ENCODE measurements at regions not wholly inside any gene's neighbourhood (a gene's known extent, or its start where the extent isn't known, plus 50 kb on each side); places are given as distances from the start of the nearest gene placed in this dataset.

DNA sequence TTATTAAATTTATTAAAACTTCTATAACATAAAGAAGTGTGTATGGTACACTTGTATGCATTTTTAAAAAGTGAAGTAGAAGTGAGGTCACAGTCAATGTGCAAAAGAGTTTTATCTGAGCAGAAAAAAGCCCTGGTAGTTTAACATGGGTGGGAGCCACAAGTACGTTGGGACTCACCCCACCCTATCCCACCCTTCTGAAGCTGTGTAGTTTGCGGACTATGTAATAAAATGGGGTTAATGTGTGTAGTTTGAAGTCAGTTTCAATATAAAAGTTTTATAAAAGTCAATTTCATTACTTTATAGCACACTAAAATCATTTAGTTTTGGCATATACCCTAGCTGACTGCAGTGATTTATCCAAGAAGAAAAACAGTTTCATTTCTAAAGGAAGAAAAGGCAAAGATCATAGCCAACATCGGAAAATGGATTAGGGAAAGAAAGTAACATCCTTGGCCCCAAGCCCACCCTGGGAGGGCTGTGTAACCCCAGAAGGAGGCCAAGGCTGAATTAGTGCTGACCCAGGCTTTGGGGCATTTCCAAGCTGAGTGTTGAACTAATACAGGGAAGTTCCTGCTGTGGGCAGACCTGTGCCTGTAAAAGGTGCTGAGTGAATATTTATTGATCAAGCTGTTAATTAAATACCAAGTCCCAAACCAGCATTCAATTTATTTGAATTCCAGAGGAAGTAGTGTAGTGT lies 398.6 kb upstream of the ADAMTSL1 start:
- DNase-seq, result peak; percentile 34

DNA sequence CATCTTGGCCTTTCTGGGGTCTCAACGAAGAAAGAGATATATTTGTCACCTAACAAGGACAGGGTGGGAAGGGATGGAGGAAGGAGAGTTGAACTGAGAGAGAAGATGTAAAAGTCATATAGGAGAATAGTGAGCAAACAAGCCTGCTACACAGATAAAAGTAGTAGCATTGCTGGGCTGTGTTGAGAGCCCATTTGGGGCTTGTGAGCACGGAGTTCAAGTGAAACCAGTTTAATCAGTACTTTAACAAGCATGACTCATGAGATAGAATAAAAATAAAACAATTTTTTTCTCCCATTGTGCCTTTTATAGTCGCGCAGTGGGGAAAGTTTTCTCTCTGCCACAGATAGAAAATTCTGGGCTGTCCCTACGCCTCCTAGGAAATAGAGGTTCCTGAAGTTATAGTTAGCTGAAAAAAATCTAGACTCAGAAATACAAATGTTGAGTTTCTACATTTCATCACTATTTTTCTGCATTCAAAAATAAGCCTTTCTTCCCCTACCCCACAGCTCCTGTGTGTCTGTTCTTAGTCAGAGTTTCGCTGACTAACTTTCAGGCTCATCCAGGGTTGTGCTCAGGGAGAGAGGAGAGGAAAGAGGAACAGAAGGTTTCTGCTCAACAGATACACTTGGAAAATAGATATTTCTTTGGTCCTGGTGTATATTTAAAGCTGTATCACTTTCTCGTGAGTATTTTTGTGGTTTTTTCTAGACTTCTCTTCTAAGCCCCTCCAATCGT lies 395.8 kb upstream of the ADAMTSL1 start:
- no peak for DNase-seq

DNA sequence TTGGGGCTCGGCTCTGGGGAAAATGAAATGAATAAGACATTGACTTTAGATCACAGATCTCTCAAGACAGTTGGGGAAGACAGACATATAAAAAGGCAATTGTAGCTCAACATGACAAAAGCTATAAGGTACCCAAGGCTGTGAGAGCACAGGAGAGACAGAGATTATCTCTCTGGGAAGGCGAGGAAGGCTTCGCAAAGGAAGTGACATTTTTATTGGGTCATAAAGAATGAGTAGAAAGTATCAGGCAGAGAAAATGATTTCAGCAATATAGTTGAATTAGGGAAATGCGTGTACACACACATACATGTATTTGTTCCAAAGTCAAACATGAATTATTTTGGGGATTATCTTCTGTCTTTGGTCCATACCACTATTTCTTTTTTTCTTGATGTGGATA lies 381.8 kb upstream of the ADAMTSL1 start:
- DNase-seq, result no peak

DNA sequence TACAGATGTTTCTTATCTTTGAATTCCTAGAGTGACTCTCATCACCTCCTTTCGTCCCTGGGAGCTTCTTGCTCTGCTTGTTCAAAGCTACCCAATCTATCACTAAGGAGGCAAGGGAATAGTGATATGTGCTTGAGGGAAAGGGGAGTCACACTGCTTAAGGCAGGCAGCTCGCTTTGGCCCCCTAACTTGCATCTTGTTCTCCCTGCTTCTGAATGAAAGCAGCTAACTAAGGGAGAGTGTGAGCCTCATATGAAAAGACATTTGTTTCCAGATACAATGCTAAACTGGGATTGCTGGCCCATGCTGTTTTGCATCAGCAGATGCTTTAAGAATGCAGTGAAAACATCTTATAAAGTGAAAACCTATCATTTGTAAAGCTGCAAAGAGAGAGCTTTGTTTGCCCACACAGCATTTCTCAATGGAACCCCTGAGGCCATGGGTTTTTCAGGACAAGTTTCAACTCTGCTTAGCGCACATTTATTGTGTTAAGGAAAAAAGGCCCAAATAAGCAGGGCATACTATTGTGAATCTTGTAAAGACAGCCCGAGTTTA lies 367.9 kb upstream of the ADAMTSL1 start:
- DNase-seq, result no peak

DNA sequence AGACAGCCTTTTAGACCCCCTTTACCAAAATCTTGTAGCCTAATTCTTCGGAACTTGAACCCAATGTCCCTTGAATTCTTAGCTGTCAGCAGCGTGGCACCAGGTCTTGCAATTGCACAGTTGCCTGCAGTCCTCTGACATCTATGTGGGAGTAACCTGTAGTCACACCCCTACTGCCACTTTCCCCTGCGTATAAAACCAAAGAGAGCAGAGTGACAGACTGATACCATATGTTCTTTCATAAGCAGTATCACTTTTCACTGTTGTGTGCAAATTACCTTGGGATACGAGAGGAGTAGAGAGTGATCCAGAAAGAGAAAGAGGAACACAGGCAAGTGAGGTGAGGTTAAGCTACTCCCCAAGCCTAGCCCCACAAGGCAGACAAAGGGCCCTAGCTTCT lies 364.3 kb upstream of the ADAMTSL1 start:
- DNase-seq, result no peak

DNA sequence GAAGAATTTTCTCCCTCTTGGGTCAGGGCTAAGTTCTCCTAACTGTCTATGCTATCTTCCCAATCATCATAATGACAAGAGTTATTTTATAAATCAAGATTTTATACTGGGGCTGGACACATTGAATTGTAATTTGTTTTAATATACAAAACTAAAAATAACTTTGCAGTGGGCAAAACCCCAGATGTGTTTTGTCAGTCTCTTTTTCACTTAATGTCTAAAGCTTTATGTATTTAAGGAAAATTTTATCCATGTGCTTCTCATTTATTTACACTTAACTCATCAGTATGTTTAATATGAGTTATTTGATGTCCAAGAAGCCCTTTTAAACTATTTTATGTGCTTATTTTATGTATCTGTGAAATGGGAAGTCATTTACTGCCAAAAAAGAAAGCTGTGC lies 362.8 kb upstream of the ADAMTSL1 start:
- DNase-seq, result no peak

DNA sequence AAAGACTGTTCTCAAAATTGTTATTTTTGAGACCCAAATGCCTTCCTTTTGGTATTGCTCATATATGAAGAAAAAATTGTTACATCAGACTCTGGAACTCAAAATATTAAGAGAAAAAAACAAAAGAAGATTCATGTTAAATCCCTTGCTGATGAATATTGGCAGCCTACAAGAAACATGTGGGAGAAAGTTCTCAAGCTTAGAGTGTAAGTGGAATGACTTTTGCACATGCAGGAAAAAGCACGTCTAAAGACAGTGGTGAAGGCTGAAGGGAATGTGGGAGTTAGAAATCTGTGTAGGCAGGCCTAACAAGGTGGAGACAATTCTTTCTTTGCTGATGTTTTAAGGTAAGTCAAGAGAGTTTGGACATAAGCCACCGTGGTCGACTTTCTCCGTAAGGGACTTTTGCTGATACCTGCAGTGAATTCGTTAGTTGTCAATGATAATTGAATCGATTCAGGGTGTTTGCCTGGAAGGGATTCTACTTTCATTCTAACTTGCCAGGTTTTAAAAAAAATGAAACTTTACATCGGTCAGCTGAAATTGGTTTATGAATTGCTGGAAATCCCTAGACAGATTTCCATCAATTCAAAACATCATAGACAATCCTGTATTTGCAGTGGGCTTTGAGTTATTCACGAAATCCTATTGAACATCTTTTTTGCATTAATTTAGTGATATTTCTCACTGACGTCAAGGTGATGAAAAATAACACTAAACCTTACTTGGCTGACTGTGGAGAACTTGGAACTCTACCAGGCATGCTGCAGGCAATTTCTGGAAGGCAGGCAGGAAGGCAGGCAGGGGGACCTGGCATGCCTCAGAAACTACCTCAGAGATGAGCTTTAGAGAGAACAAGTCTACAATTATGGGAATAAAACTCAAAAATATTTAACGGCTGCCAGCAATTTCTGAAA lies 359.1 kb upstream of the ADAMTSL1 start:
- peak; percentile 73 for DNase-seq

DNA sequence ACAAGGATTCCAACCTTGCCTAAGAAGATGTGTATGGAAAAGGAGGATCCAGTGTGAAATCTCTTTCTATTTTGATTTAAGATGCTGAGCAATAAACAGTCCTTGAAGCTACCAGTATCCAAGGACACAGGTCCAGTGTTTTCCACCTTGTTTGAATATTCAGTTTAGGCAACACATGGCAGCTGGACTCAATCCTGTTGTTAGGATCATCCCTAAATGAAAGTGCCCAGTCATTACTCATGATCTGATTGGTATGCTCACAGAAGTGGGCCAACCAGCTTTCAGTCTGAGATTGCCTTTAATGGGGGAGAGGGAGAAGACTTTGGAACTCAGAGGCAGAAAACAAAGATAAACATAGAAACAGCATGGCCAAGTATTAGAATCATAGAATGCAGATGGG lies 355.7 kb upstream of the ADAMTSL1 start:
- no peak for DNase-seq

DNA sequence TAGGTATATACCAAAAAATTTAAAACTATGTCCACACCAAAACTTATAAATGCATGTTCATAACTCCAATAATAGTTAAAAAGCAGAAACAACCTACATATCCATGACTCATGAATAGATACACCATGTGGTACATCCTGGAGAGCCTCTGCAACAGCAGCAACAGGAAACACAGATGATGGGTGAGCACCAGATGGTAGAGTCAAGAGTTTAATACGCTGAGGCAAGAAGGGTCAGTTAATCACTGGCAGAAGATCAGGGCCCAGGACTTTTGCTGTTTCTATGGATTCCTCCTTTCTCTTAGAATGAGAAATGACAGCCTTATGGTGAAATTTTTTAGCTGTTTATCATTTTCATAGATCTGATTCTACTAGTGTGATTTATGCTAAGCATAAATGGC lies 351.8 kb upstream of the ADAMTSL1 start:
- DNase-seq, result no peak

DNA sequence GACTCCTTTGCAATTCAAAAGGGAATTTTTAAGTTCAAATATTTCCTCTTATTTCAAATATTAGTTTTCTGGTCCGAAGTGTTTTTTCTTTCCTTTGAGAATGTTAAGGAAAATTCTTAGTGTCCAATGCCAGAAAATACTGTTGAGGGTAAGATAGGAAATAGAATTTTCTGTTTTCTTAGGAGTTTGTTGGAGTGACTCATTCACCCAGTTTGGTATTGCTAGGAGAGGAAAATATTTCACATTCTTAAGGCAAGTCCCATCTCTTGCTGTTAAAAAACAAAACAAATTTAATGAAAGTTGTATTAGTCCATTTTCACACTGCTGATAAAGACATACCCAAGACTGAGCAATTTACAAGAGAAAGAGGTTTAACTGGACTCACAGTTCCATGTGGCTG lies 349.2 kb upstream of the ADAMTSL1 start:
- no peak for DNase-seq

DNA sequence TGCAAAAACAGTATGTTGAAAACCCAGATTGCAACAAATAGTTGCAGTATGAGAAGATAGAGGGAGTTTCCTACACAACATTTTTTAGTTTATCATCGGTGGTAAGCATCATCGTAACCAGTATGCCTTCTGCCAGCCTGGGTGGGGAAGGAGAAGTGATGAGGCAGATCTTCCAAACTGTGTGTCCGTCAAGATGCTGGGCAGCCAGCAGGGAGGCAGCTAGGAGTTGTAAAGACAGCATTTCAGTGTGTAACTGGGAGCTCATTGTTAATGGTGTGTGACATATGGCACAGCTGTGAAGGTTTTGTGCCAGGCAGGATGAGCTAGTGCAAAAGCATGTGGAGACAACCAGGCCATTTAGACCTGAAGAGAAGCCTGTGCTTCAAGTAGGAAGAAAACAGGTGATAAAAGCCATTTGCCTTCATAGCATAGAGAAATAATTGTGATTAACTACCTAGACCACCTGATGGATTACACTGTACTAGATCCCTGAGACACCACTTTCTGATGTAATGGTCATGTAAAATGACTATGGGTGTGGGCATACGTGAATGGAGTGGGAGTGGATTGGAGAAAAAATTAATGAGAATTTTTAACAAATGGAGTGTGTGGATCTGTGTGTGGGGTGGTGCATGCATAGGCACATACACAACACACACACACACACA lies 347.0 kb upstream of the ADAMTSL1 start:
- DNase-seq, result peak; percentile 60

DNA sequence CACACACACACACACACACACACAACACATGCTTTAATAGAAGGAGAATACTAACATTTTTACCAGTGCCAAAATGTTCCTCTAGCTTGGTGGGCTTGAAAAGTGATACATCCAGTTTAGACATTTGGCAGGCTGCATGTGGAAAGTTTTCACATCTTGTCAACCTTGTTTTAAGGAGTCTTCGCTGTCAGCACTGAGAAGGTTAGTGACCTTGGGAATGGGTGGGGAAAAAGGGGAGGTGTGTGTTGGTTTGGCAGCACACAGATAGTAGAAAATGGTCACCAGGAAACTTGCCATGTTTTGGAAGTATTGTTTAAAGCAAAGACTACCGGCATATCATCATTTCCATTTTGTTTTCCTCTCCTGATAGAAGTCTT lies 346.5 kb upstream of the ADAMTSL1 start:
- DNase-seq, result peak; percentile 31

DNA sequence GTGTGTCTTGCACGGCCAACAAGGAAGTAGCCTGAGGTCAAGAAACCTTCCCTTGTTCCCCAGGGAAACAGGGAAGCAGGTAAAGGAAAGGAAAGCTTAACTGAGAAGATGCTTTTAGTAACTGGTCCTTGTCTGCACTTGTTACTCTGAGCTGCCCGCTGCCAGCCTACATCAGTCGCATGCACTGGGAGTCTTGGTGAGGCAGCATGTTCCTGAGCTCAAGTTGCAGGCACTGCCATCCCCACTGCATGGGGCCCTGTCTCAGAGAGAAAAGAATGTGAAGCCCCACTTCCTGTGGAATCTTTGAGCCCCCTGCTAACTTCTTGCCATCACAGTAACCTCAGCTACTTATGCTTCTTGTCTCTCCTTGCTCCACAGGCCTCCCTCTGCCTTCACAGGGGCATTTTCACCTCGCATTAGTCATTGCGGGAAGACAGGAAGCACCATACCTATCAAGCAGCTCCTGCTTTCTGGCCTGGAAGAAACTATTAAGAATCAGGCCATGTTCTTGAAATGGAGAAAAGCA lies 344.1 kb upstream of the ADAMTSL1 start:
- DNase-seq, result no peak

DNA sequence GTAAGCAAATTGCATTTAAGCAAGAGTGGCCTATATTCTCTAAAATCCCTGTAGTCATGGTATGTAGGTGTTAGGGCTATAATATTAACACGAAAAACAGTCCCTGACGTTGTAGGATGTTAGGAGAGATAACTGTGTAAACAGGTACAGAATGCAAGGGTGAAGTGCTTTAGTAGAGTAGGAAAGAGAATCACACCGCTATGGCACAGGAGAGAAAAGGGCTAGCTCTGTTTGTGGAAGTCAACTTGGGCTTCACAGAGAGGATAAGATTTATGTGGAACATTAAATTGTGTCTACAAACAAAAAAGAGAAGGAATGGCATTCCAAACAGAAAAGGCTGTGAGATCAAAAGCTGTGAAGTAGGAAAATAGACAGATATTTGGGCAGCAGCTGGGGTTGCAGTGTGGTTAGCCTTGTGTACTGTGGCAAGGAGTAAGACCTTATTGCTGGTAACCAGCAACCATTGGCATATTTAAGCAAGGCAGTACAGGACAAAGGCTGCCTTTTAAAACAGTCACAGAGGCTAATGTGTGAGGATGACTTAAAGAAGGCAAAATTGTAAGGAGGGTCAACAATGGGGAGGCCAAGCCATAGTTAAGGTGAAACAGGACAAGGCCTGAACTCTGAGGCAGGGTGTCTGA lies 337.5 kb upstream of the ADAMTSL1 start:
- no peak for DNase-seq

DNA sequence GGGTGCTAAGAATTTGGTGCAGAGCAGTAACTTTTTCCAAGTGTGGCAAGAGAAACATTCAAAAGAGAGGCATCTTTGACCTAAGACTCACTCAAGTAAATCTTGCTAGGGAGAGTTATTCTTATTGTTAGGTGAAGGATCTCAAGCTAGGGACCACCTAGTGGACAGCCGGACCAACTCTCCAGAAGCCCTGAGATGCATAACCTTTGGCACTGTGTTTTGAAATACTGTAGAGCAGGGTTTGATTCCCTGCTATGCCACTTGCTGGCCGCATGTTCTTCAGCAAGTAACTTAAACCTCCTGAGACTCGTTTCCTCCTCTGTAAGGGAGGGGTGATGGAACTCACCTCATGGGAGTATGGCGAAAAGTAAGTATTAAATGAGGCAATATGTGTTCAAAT lies 336.1 kb upstream of the ADAMTSL1 start:
- no peak for DNase-seq

DNA sequence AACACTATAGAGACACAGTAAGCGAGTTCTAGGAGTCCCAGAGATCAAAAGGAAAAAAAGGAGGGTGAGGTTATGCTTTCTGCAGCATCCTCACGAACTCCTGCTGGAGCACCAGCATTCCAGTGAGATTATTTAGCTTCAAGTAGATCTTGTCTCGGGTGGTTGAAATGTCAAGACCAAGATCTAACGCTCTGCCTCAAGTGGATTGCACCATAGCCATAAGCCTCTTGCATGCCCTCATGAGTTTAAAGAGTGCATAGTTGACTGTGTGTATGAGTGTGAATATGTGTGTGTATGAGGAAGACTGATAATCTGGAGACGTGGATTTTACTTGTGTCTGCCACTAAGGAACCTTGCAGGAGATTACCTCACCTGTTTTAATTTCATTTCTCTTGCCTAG lies 335.3 kb upstream of the ADAMTSL1 start:
- no peak for DNase-seq

DNA sequence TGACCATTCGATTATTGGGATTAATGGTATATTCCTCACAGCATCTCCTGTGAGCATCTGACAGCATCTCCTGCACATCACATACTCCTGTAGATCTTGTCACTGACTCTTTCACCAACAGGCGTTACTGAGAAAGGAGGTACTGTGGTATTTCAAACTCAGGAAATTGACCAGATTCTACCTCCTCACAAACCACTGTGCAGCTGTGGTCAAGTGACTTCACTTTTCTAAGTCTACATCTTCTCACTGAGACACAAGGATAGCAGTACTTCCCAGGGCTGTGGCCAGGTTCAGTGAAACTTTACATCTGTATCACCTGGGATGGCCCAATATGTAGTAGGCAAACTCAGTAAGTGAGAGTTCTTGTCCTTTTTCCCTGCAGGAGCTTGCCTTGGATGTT lies 332.3 kb upstream of the ADAMTSL1 start:
- no peak for DNase-seq

DNA sequence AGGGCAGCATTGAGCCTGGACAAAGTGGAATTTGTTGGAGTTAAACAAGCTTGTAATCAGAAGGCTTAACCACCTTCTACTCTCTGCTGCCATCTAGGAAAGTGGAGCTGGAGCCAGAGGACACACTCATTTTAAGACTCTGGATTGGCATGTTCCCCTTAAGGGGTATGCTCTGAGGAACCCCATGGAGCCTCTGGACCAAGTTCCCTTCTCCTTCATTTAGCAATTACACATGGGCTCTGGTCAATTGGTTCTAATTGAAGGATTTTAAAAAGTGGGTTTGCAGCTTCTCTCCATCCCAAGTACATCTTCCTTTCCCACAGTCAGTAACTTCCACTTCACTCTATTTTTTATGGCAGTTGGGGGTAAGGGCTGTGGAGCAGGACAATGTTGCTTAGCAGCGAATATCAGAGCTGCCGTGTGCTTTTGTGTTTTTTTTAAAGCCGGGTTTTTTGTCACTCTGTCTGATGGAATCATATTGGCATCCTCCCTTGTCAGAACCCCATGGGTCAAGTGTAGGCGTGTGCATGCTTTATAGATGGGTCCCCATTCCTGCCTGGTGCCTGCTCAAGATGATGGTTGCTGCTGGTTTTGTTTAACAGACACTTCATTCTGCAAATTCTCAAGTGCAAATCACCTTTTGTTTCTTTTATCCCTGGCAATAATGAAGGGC lies 330.7 kb upstream of the ADAMTSL1 start:
- DNase-seq, result no peak

DNA sequence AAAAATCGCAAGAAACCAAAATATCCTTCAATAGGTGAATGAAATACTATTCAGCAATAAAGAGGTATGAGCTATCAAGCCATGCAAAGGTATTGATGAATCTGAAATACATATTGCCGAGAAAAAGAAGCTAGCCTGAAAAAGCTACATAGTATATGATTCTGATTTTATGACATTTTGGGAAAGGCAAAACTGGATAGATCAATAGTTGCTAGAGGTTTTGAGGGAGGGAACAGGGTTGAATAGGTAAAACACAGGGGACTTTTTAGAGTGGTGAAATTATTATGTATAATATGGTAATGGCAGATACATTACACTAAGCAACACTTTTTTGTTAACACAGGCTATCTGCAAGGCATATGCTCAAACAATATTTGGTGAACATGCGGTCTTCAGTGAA lies 327.6 kb upstream of the ADAMTSL1 start:
- no peak for DNase-seq

DNA sequence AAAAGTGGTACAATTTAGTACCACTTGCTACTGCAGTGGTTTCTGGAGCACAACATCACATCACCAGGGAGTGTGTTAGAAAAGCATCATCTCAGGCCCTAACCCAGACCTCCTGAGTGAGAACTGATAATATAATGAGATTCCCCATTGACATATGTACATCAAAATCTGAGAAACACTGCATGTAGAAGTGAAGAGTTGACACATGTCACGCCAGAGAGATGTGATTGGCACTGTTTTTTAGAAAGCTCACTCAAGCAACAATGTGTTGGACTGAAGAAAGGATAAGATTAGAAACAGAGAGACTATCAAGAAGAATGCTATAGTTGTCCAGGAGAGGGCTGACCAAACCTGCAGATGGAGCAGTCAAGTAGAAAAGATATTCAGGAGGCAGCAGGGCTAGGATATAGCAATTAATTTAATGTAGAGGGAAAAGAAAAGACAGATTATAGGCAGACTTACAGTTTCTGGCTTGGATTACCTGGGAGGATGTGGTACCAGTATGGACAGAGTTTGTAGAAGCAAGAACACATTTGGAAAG lies 324.4 kb upstream of the ADAMTSL1 start:
- no peak for DNase-seq

DNA sequence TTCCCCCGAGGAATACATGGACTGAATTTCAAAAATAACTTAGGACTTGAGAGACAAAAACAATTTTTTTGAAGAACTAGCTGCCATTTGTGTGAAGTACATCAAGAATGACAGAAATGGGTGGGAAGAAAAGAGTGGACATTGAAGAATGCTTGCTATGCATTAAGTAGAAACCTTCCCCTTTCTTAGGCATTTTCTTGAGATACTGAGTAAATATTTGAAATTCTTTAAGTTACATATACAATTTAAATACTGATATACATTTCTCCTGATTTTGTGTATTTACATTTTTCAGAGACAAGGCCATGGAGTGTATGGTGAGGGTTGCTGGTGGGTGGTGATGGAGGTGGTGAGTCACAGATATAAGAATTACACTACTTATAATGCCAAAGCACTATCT lies 319.3 kb upstream of the ADAMTSL1 start:
- no peak for DNase-seq
